ENCODE measurements at regions not wholly inside any gene's neighbourhood (a gene's known extent, or its start where the extent isn't known, plus 50 kb on each side); places are given as distances from the start of the nearest gene placed in this dataset.
A peak's percentile ranks its signal among the peaks of the same experiment; 100 is the strongest.

- TF ChIP-seq E4F1 (IDR thresholded peaks at IDR 0.05; ENCODE audit: borderline replicate concordance, partially characterized antibody) (no peak), ASH2L (IDR thresholded peaks at IDR 0.05; ENCODE audit: borderline replicate concordance, low read depth) (no peak), RAD21 (IDR thresholded peaks at IDR 0.05; ENCODE audit: insufficient read depth, low read depth, low read length) (no peak), RELA (IDR thresholded peaks at IDR 0.05; ENCODE audit: borderline replicate concordance, partially characterized antibody) (no peak), RFX5 (IDR thresholded peaks at IDR 0.05; ENCODE audit: low read depth, low read length) (no peak), GATAD2B (conservative IDR thresholded peaks at IDR 0.05; ENCODE audit: low read depth) (no peak; the same call in 1 of the 2 replicates), PBX3 (IDR thresholded peaks at IDR 0.05; ENCODE audit: insufficient replicate concordance, low read depth, low read length) (no peak), ZBTB40 (IDR thresholded peaks at IDR 0.05; ENCODE audit: borderline replicate concordance) (no peak), PAX5 (IDR thresholded peaks at IDR 0.05; ENCODE audit: borderline replicate concordance, low read depth, low read length) (no peak), NFYA (IDR thresholded peaks at IDR 0.05; ENCODE audit: borderline replicate concordance, low read depth, low read length) (no peak), BMI1 (IDR thresholded peaks at IDR 0.05; ENCODE audit: borderline replicate concordance) (no peak), BACH1 (IDR thresholded peaks at IDR 0.05; ENCODE audit: borderline replicate concordance) (no peak), CHD2 (IDR thresholded peaks at IDR 0.05; ENCODE audit: borderline replicate concordance, low read depth, low read length) (no peak), TCF7 (IDR thresholded peaks at IDR 0.05; ENCODE audit: borderline replicate concordance) (peak; percentile 81), E2F8 (IDR thresholded peaks at IDR 0.05; ENCODE audit: low read depth, partially characterized antibody) (no peak), NBN (IDR thresholded peaks at IDR 0.05) (peak; percentile 77; the same call in 1 of the 2 replicates), CHD1 (IDR thresholded peaks at IDR 0.05; ENCODE audit: low read depth, low read length) (no peak), POLR2AphosphoS2 (IDR thresholded peaks at IDR 0.05; ENCODE audit: low read depth, low read length) (no peak), POLR2A (IDR thresholded peaks at IDR 0.05; ENCODE audit: low read depth, low read length) (no peak)
These were observed 561.7 kb downstream of the GATA3 start (continued) for GRCh38 chr10:8616166-8616565.
